C4-2B (cell line): ENCODE measurements at regions not wholly inside any gene's neighbourhood (a gene's known extent, or its start where the extent isn't known, plus 50 kb on each side); places are given as distances from the start of the nearest gene placed in this dataset.

Experiments
- CTCF ChIP-seq: fragments of 450-650 bp; conservative IDR thresholded peaks from 2 replicates; pipeline ENCODE4 v1.5.1; 2017; ENCODE audit warnings: mild to moderate bottlenecking
- ZFX ChIP-seq: fragments of 450-650 bp; IDR thresholded peaks from 2 replicates; pipeline ENCODE4 v1.6.1; 2017

- TF ChIP-seq CTCF (no peak), ZFX (no peak)
These were observed 135.4 kb upstream of the SLC39A10 start for GRCh38 chr2:195521589-195521988.
